ENCODE measurements at regions not wholly inside any gene's neighbourhood (a gene's known extent, or its start where the extent isn't known, plus 50 kb on each side); places are given as distances from the start of the nearest gene placed in this dataset.

- TF ChIP-seq BACH1 (IDR thresholded peaks at IDR 0.05; ENCODE audit: low read length) (no peak), CHD1 (IDR thresholded peaks at IDR 0.05; ENCODE audit: low read depth, low read length) (no peak), EGR1 (IDR thresholded peaks at IDR 0.05; ENCODE audit: borderline replicate concordance, low read depth, low read length) (no peak), BRCA1 (IDR thresholded peaks at IDR 0.05; ENCODE audit: low read depth, low read length) (no peak), SP4 (IDR thresholded peaks at IDR 0.05; ENCODE audit: low read length) (no peak)
Measured at GRCh38 chr4:56235011-56235410, 152.3 kb downstream of the AASDH start (continued).
